GM21423 (cell line): ENCODE measurements at regions not wholly inside any gene's neighbourhood (a gene's known extent, or its start where the extent isn't known, plus 50 kb on each side); places are given as distances from the start of the nearest gene placed in this dataset.
"Not testable (repeated sequence)": the region's sequence is repeated elsewhere in the genome, so short reads cannot be mapped to it uniquely, and the experiment has no call there.

Experiments
- ATAC-seq: cut with Tn5 transposase; IDR thresholded peaks from one replicate; pipeline ENCODE4 v1.9.1; 2021; ENCODE audit warnings: mild to moderate bottlenecking, moderate library complexity; ENCODE audit not compliant: unreplicated experiment

DNA sequence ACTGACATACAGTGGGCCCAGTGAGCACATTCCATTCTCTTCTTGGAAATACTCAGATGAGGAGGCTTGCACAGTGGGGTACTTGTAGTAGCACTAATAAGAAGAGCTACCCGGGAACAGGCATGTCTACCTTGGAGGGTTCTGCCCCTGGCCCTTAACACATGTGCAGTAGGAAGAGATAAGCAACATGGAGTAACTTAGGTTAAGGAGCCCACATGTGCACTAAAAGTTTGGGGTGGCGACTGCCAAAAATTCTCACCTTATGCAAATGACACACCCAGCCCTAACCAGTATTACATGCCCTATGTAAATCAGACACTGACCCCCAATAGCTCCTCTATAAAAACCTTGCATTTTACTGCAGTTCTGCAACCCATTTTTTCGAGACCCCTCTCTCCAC, 1313.3 kb downstream of the KCNT2 start:
- ATAC-seq, result no peak

DNA sequence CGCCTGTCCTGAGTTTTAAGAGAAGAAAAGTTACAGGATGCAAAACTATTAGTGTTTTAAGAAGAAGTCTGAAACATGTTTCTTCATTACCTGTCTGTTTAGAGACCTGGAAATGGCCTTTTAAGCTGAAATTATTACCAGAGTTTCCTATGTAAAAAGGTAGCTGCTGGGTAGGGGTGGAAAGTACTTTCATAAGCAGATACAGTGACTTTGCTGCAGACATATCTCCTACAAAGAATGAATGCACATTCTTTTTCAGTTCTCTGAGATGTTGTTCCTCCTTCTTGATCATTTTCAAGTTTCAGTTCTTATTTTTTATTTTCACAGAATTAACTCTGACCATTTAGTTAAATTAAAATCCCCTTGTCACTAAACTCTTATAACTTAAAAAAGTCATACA, 1329.6 kb downstream of the KCNT2 start:
- ATAC-seq, result peak; percentile 83

DNA sequence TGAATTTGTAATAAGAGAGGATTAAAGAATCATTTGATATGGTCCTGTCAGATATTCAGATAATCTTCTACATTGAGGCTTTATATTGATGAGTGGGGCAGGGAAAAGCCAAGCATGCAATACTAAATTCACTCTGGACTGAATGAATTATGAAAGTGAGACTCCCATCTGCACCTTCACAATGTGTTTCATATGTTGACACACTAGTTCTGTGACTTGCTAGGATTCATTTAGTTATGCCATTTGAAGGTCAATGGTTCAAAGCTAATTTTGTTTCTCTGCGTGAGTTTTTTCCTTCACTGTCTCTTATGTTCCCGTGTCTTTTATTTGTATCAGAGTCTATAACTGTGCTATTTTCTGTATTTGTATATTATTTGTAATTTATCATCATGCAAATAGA, 1332.5 kb downstream of the KCNT2 start:
- ATAC-seq, result no peak

DNA sequence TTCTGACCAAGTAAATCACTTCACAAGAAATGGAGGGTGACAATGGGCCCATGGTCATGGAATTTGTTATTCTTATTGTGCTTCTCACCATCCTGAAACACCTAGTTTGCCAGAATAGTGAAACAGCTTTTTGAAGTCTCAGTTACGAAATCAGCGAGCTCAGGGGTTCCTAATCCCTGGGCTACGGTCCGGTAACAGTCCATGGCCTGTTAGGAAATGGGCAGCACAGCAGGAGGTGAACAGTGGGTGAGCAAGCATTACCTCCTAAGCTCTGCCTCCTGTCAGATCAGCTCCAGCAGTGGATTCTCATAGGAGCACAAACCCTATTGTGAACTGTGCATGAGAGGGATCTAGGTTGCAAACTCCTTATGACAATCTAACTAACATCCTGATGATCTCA, 1356.3 kb downstream of the KCNT2 start:
- ATAC-seq, result no peak

- ATAC-seq, result no peak
These were observed 1364.7 kb downstream of the KCNT2 start for GRCh38 chr1:195243492-195243891.

DNA sequence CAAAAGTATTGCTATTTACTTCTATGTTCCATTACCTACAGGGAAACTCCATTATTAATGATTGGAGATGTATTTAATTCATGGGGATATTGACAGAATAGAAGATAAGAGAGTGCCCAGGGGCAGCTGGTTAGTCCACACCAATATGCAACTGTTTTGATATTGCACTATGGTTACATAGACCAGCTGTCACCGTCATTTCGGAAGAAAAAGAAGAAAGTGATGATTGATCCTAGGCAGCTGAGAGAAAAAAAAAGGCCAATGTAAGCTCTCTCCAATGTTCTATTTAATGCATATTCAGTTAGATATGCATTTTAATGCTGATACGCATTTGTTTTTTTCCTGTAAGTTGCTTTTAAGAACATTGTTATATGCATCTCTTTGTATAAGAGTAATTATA, 1367.2 kb downstream of the KCNT2 start:
- ATAC-seq, result no peak

GRCh38 chr1:195238313-195238712, 1369.9 kb downstream of the KCNT2 start:
- ATAC-seq, result no peak

GRCh38 chr1:195236991-195237889, 1371.0 kb downstream of the KCNT2 start:
- no peak for ATAC-seq

- ATAC-seq, result no peak
These were observed 1389.6 kb downstream of the KCNT2 start for GRCh38 chr1:195218428-195219212.

DNA sequence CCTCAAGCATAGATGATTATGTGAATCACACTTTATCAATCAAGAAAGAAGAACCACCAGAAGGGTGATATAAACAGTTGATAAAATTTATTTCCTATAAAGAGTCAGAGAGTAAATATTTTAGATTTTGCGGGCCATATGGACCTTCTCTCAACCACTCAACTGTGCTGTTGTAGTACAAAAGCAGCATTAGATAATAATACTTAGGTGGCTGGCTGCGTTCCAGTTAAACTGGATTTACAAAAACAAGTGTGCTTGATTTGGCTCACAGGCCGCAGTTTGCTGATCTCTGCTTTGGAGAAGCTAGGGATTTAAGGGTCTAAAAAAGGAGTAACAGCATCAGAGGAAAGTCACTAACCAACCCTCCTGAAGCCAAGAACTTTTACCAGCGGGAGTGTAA, 1406.0 kb downstream of the KCNT2 start:
- no peak for ATAC-seq

DNA sequence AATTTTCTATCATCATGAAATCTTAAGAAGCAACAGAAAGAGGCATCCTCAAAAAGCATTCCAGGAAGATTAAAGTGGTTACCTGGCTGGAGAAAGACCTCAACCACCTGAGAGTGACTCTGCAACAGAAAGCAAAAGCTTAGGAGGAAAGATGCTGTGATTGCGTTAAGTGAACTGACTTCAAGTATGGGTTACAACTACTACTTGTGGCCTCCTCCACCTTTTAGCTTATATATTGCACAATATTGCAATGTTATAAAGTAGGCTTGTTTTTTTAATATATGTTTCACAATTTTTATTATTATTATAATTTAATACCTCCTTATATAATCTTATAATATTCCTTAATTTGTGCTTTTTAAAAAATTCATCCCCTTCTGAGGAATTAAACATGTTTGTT, 1407.5 kb downstream of the KCNT2 start:
- ATAC-seq, result no peak

DNA sequence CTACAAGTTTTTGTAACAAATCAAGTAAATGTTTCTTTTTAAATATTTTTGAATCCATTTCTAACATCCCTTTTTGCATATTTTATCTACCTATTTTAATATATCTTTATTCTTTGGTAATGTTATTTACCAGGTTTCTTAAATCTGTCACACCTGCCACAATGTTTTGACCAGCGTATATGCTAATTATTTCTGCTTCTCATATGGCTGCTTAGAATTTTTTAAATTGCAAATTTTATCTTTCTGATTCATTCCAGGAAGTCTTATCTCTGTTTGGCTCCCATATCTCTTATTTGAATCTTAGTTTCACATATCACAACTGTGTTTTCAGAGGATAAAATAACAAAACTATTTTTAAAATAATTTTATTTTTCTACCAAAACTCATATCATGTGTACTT, 1411.1 kb downstream of the KCNT2 start:
- ATAC-seq, result no peak

DNA sequence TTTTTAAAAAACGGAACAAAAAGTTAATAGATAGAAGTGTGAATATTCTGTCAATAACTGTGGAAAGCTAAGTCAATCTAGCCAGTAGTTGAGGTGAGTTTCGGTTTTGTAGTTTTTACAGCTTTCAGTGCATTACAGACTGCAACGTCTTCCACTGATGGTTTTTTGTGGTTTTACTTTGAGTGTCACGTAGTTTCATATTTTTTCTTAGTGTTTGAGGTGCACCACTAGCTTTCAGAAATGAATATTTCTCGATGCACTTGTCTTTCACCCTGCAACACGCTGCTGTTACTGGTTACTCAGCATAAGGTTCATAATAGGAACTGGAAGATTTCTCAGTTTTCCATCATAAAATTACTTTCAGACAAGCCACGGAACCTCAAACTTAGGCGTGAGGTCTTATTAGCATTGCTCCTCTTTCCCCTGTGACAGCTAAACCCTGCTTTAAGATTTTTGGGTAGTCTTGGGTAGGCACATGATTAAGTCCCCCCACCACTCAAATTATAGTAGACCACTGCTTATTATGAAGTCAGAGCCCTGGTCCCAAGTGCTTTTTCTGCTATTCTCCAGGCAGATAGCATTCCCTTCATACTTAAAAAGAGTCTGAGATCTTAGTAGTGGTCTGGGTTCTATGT, 1412.7 kb downstream of the KCNT2 start:
- peak; percentile 95 for ATAC-seq

DNA sequence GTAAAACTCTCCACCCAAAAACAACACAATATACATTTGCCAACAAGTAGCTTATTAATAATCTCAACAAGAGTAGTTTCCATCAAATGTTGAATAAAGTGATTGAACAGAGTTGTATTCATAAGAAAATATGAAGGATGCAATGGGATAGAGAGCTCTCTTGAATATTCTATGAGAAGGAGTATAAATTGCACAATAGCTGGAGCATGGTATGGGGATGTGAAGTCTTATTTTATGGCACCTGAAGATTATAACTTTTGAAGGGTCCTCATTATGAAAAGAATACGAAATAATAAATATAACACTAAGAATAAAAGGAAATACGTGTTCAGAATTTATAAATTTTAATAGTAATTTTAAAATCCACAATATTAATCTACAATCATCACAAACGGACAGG, 1415.1 kb downstream of the KCNT2 start:
- no peak for ATAC-seq

- ATAC-seq, result no peak
These were observed 1419.4 kb downstream of the KCNT2 start for GRCh38 chr1:195188821-195189220.

- ATAC-seq, result no peak
These were observed 1421.7 kb downstream of the KCNT2 start for GRCh38 chr1:195186544-195186943.

- no peak for ATAC-seq
These were observed 1422.5 kb downstream of the KCNT2 start for GRCh38 chr1:195185736-195186135.

- ATAC-seq, result no peak
These were observed 1422.9 kb downstream of the KCNT2 start for GRCh38 chr1:195185321-195185720.

- no peak for ATAC-seq
These were observed 1434.5 kb downstream of the KCNT2 start for GRCh38 chr1:195173753-195174152.

DNA sequence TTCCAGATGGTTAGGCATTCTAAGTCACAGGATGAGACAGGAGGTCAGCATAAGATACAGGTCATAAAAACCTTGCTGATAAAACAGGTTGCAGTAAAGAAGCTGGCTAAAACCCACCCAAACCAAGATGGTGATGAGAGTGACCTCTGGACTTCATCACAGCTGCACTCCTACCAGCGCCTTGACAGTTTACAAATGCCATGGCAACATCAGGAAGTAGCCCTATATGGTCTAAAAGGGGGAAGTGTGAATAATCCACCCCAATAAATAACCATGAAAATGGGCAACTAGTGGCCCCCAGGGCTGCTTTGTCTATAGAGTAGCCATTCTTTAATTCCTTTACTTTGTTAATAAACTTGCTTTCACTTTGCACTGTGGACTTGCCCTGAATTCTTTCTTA, 1448.4 kb downstream of the KCNT2 start:
- ATAC-seq, result not testable (repeated sequence)

- no peak for ATAC-seq
These were observed 1450.1 kb downstream of the KCNT2 start for GRCh38 chr1:195158091-195158490.

GRCh38 chr1:195153107-195153506, 1455.1 kb downstream of the KCNT2 start:
- ATAC-seq, result no peak
